SK-N-SH (cell line): ENCODE measurements at regions not wholly inside any gene's neighbourhood (a gene's known extent, or its start where the extent isn't known, plus 50 kb on each side); places are given as distances from the start of the nearest gene placed in this dataset.

ENCODE experiments used
- CTCF ChIA-PET: fragments of 300-600, 350-600 bp; formaldehyde crosslinking; extraction: SDS; loops from one replicate; lab custom pipeline; 2021; lab: Yijun Ruan, JAX
- POLR2A ChIA-PET: fragments of 350-600 bp; sonication (Branson Sonifier 250); formaldehyde crosslinking; extraction: SDS; loops from one replicate; lab custom pipeline; 2020; ENCODE audit warnings: antibody characterized with exemption, inconsistent platforms; lab: Yijun Ruan, JAX
- DNase-seq: peaks from one replicate; pipeline ENCODE4 v3.0.0; 2012
- H2AFZ ChIP-seq: fragments of 200-600 bp; sonication (generic); 2 replicates; pipeline ENCODE4 v1.8.1; 2016; ENCODE audit warnings: antibody characterized with exemption, mild to moderate bottlenecking, low read depth
- H3F3A ChIP-seq: fragments of 200-600 bp; sonication (generic); replicated peaks from 2 replicates; pipeline ENCODE3; 2016; ENCODE audit warnings: antibody characterized with exemption, mild to moderate bottlenecking; ENCODE audit not compliant: insufficient read depth
- H3K27ac ChIP-seq, 2 experiments: fragments of 200-500 bp in 1 of 2; fragments of 200-600 bp in 1 of 2; sonication (Bioruptor generic) in 1 of 2; sonication (generic), shearing (Covaris generic) in 1 of 2; 2 replicates each; pipeline versions ENCODE4 v1.5.1 to v1.6.1; 2014 to 2016; ENCODE audit warnings: low read depth in 2 of 2, inconsistent platforms in 1 of 2, low read length in 1 of 2, mild to moderate bottlenecking in 1 of 2, mixed read lengths in 1 of 2
- H3K27me3 ChIP-seq: fragments of 200-600 bp; sonication (generic), shearing (Covaris generic); 2 replicates; pipeline ENCODE4 v1.6.1; 2016; ENCODE audit warnings: mixed run types; ENCODE audit not compliant: insufficient read depth
- H3K36me3 ChIP-seq, 2 experiments: fragments of 200-500 bp in 1 of 2; fragments of 200-600 bp in 1 of 2; sonication (Bioruptor generic) in 1 of 2; sonication (generic) in 1 of 2; replicated peaks in 1 of 2; 2 replicates each; pipeline versions ENCODE3 to v1.5.1; 2014 to 2016; ENCODE audit warnings: low read length in 1 of 2, mild to moderate bottlenecking in 1 of 2; ENCODE audit not compliant: insufficient read depth in 2 of 2, control insufficient read depth in 1 of 2
- H3K4me1 ChIP-seq, 2 experiments: fragments of 200-500 bp in 1 of 2; fragments of 200-600 bp in 1 of 2; sonication (Bioruptor generic) in 1 of 2; sonication (generic), shearing (Covaris generic) in 1 of 2; 2 replicates each; pipeline versions ENCODE4 v1.5.1 to v1.6.1; 2014 to 2016; ENCODE audit warnings: low read depth in 1 of 2, low read length in 1 of 2, mixed run types in 1 of 2; ENCODE audit not compliant: insufficient read depth in 2 of 2, control insufficient read depth in 1 of 2
- H3K4me2 ChIP-seq: fragments of 200-600 bp; sonication (generic), shearing (Covaris generic); 2 replicates; pipeline ENCODE4 v1.6.1; 2017; ENCODE audit warnings: mixed run types
- H3K4me3 ChIP-seq, 2 experiments: fragments of 200-500 bp in 1 of 2; fragments of 200-600 bp in 1 of 2; sonication (Bioruptor generic) in 1 of 2; sonication (generic), shearing (Covaris generic) in 1 of 2; 2 replicates each; pipeline versions ENCODE4 v1.5.1 to v1.8.1; 2014 to 2016; ENCODE audit warnings: low read depth in 2 of 2, inconsistent platforms in 1 of 2, low read length in 1 of 2, mild to moderate bottlenecking in 1 of 2, mixed read lengths in 1 of 2, moderate library complexity in 1 of 2
- H3K79me2 ChIP-seq: fragments of 200-600 bp; sonication (generic); 2 replicates; pipeline ENCODE4 v1.8.1; 2017; ENCODE audit warnings: mild to moderate bottlenecking; ENCODE audit not compliant: insufficient read depth
- H3K9ac ChIP-seq: fragments of 200-600 bp; sonication (generic); 2 replicates; pipeline ENCODE4 v1.6.1; 2017; ENCODE audit warnings: mixed run types
- H3K9me2 ChIP-seq: fragments of 200-600 bp; sonication (generic); 2 replicates; pipeline ENCODE4 v1.6.1; 2017; ENCODE audit warnings: mixed run types
- H3K9me3 ChIP-seq: fragments of 200-600 bp; sonication (generic); 2 replicates; pipeline ENCODE4 v1.6.1; 2017; ENCODE audit warnings: mixed run types, mild to moderate bottlenecking, moderate library complexity
- H4K20me1 ChIP-seq: fragments of 200-600 bp; sonication (generic); 2 replicates; pipeline ENCODE4 v1.6.1; 2017; ENCODE audit warnings: mild to moderate bottlenecking, mixed run types; ENCODE audit not compliant: insufficient read depth
- CHD2 ChIP-seq: fragments of 150-350 bp; IDR thresholded peaks from 2 replicates; pipeline ENCODE4 v1.6.1; 2018; ENCODE audit warnings: low read length; ENCODE audit not compliant: partially characterized antibody
- EZH2phosphoT487 ChIP-seq: fragments of 200-600 bp; sonication (generic); IDR thresholded peaks from 2 replicates; pipeline ENCODE4 v1.6.1; 2017; ENCODE audit warnings: low read depth, mixed run types, mild to moderate bottlenecking, antibody characterized with exemption, moderate library complexity, borderline replicate concordance
- FOSL2 ChIP-seq: IDR thresholded peaks from 2 replicates; pipeline ENCODE4 v1.4.0; 2012; ENCODE audit warnings: low read depth, mild to moderate bottlenecking, moderate library complexity, borderline replicate concordance
- FOXJ3 ChIP-seq: sonication (generic); formaldehyde crosslinking; IDR thresholded peaks from 2 replicates; pipeline ENCODE4 v1.5.1; 2020; ENCODE audit warnings: mild to moderate bottlenecking, missing genetic modification reagents
- FOXM1 ChIP-seq: IDR thresholded peaks from 2 replicates; pipeline ENCODE4 v1.4.0; 2012; ENCODE audit warnings: low read depth, mild to moderate bottlenecking
- GATA2 ChIP-seq: sonication (generic); formaldehyde crosslinking; IDR thresholded peaks from 2 replicates; pipeline ENCODE4 v1.5.0; 2020; ENCODE audit warnings: mild to moderate bottlenecking, missing genetic modification reagents
- MXI1 ChIP-seq: IDR thresholded peaks from 2 replicates; pipeline ENCODE4 v1.6.1; 2012; ENCODE audit warnings: mild to moderate bottlenecking, low read depth, low read length, improper control_type of control experiment
- PBX3 ChIP-seq: IDR thresholded peaks from 2 replicates; pipeline ENCODE4; 2012
- POLR2AphosphoS5 ChIP-seq: IDR thresholded peaks from 2 replicates; pipeline ENCODE4 v1.6.1; 2012; ENCODE audit warnings: low read depth, low read length
- RAD21 ChIP-seq: IDR thresholded peaks from 2 replicates; pipeline ENCODE4 v1.6.1; 2012; ENCODE audit warnings: mild to moderate bottlenecking, low read length
- RFX5 ChIP-seq: IDR thresholded peaks from 2 replicates; pipeline ENCODE4 v1.6.1; 2012; ENCODE audit warnings: mild to moderate bottlenecking, improper control_type of control experiment, low read length
- RXRA ChIP-seq: IDR thresholded peaks from 2 replicates; pipeline ENCODE4 v1.4.0; 2012; ENCODE audit warnings: low read depth, mild to moderate bottlenecking, borderline replicate concordance
- TAF1 ChIP-seq: IDR thresholded peaks from 2 replicates; pipeline ENCODE4 v1.6.1; 2012; ENCODE audit warnings: low read depth, mild to moderate bottlenecking, low read length, moderate library complexity, borderline replicate concordance
- TCF12 ChIP-seq: IDR thresholded peaks from 2 replicates; pipeline ENCODE4 v1.4.0; 2012
- TEAD4 ChIP-seq: IDR thresholded peaks from 2 replicates; pipeline ENCODE4 v1.4.0; 2012; ENCODE audit warnings: mild to moderate bottlenecking, borderline replicate concordance; ENCODE audit not compliant: insufficient read depth
- USF2 ChIP-seq: fragments of 150-350 bp; IDR thresholded peaks from 2 replicates; pipeline ENCODE4 v1.6.1; 2017; ENCODE audit warnings: antibody characterized with exemption, low read length, low read depth, borderline replicate concordance
- YY1 ChIP-seq: IDR thresholded peaks from 2 replicates; pipeline ENCODE4 v1.4.0; 2012; ENCODE audit warnings: low read depth, mild to moderate bottlenecking
- WGBS: methylation state at CpG from one replicate; pipeline ENCODE4 v1.1.6; 2017; ENCODE audit warnings: low lambda C conversion rate; 5-methylcytosine and 5-hydroxymethylcytosine counted together
- TF ChIP-seq, protein P1 (sequence below): IDR thresholded peaks from 2 replicates; pipeline ENCODE4 v1.4.0; 2012; ENCODE audit warnings: low read depth, borderline replicate concordance

DNA sequence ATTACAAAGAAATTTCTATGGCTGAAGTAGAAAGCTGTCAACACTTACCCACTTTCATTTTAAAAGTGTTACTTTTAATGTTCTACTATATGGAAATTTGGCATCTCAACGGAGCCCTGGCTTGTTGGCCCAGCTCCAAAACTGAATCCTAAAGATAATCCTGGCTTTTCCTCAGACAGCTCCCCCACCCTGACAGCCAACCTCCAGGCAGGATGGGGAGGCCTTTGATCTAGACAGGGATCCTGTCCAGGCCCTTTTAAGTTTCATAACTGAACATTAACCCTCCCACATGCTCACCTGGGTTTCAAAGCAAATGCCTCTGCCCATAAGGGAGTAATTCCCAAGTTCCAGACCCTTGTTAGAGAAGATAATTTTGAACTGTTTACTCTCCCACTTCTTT lies 99.3 kb upstream of the RALGPS2 start:
- ChIA-PET CTCF (no interaction called here), POLR2A (no interaction called here)
- H3K9ac ChIP-seq: no peak overlapping the region
- H3K36me3 ChIP-seq: no peaks in the 10 kb centered on the region
- no peaks in the 10 kb centered on the region for H3K79me2 ChIP-seq
- WGBS: 56% methylated on average over 1 of the region's 1 CpG
- peaks cover 0 to 5% of the 10 kb centered on the region in 2 experiments; a peak in 1 of 4 replicates for H3K4me1 ChIP-seq
- H3K9me3 ChIP-seq: no peaks in the 10 kb centered on the region
- no peaks in the 10 kb centered on the region for H4K20me1 ChIP-seq
- no peak overlapping the region for H3K27ac ChIP-seq
- H3K9me2 ChIP-seq: no peaks in the 10 kb centered on the region
- TF ChIP-seq CHD2 (no peak), FOXJ3 (CRISPR knock-in tag) (no peak)
- no peak overlapping the region for H3K4me2 ChIP-seq
- no peaks in the 10 kb centered on the region for H3K27me3 ChIP-seq
- no peak overlapping the region for H2AFZ ChIP-seq
- no peak for DNase-seq
- H3K4me3 ChIP-seq: no peak overlapping the region
- H3F3A ChIP-seq: peaks cover 8% of the 10 kb centered on the region

DNA sequence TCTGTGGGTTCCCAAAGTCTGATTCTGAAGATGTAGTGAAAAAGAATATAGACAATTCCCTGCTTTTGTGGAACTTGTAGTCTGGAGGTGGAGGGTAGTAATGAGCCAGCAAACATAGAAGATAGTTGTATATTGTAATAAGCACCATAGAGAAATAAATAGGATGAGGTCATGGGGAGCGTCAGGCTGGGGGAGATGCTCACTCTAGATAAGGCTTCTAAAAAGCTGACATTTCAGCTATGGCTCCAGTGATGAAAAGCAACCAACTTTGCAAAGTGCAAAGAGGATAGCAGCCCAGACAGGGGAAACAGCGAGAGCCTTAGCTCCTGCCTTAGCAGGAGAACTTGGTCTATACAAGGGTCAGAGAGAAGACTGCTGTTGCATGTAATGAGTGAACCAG lies 98.0 kb upstream of the RALGPS2 start:
- TF ChIP-seq TCF12: 0 out of 2 replicates have a peak, but pooled peaks have one; percentile 7
- no peak for TF ChIP-seq YY1
- 59% methylated on average over 2 of the region's 2 CpGs for WGBS
- CTCF ChIA-PET: no interaction called here

GRCh38 chr1:178628637-178629251 lies 96.3 kb upstream of the RALGPS2 start:
- Histone ChIP-seq H3K9me2 (no peaks in the 10 kb centered on the region), H3K4me3 (no peak overlapping the region), H4K20me1 (no peaks in the 10 kb centered on the region), H3K4me1 (peaks cover 0 to 15% of the 10 kb centered on the region in 2 experiments; a peak in 2 of 4 replicates), H3K27ac (peak overlapping the region in 1 of 2 experiments; percentile 48; a peak in 2 of 4 replicates), H3K9ac (no peak overlapping the region), H2AFZ (0 out of 2 replicates have a peak overlapping the region, but pooled peaks have one; percentile 11), H3K4me2 (no peak overlapping the region), H3K27me3 (no peaks in the 10 kb centered on the region), H3F3A (peaks cover 25% of the 10 kb centered on the region), H3K9me3 (no peaks in the 10 kb centered on the region), H3K79me2 (no peaks in the 10 kb centered on the region), H3K36me3 (no peaks in the 10 kb centered on the region)
- POLR2A ChIA-PET: no interaction called here
- CTCF ChIA-PET: interaction anchor here (1.0 kb wide), 1 partner anchor 86 kb away, joined by 3 read pairs; no protein-coding TSS in a partner anchor
- 96% methylated on average over 2 of the region's 2 CpGs for WGBS
- DNase-seq: no peak
- TF ChIP-seq GATA2 (CRISPR knock-in tag): no peak
- no peak for TF ChIP-seq FOXM1
- no peak for TF ChIP-seq EZH2phosphoT487
- TF ChIP-seq MXI1: no peak
- TF ChIP-seq, protein P1, sequence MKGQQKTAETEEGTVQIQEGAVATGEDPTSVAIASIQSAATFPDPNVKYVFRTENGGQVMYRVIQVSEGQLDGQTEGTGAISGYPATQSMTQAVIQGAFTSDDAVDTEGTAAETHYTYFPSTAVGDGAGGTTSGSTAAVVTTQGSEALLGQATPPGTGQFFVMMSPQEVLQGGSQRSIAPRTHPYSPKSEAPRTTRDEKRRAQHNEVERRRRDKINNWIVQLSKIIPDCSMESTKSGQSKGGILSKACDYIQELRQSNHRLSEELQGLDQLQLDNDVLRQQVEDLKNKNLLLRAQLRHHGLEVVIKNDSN: no peak
- TF ChIP-seq USF2: no peak
- TF ChIP-seq RFX5: no peak
- no peak for TF ChIP-seq TAF1
- TF ChIP-seq POLR2AphosphoS5: no peak
- no peak for TF ChIP-seq YY1
- no peak for TF ChIP-seq RAD21
- TF ChIP-seq TEAD4: no peak
- no peak for TF ChIP-seq FOSL2
- no peak for TF ChIP-seq RXRA
- no peak for TF ChIP-seq PBX3

More for the DNA sequence above, 98.0 kb upstream of the RALGPS2 start:
- Histone ChIP-seq H3K27me3 (no peaks in the 10 kb centered on the region), H3K9me3 (no peaks in the 10 kb centered on the region), H2AFZ (no peak overlapping the region), H3K9ac (no peak overlapping the region), H3F3A (peaks cover 8% of the 10 kb centered on the region), H3K27ac (no peak overlapping the region), H3K79me2 (no peaks in the 10 kb centered on the region), H3K4me2 (no peak overlapping the region), H3K9me2 (no peaks in the 10 kb centered on the region), H3K36me3 (no peaks in the 10 kb centered on the region), H3K4me3 (no peak overlapping the region), H4K20me1 (no peaks in the 10 kb centered on the region), H3K4me1 (peaks cover 0 to 5% of the 10 kb centered on the region in 2 experiments; a peak in 1 of 4 replicates)
- no peak for DNase-seq
- POLR2A ChIA-PET: no interaction called here
